ENCODE measurements at regions not wholly inside any gene's neighbourhood (a gene's known extent, or its start where the extent isn't known, plus 50 kb on each side); places are given as distances from the start of the nearest gene placed in this dataset.

DNA sequence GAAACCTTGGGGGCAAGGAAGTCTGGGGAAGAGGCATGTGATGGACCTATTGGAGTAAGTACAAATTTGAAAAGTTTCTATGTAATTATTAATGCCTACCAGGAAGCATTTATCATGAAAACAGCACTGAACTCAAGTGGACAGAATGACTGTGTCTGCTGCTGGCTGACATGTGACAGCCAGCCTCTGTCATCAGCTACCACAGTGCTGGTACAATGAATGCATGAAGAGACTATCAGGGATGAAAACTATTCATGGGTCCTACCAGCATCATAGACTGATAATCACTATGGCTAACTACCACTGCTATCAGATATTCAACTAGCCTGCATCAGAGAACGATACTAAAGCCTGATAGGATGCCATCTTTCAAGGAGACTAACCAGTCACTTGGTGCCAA, 193.5 kb downstream of the RAP2B start:
- H3K36me3 ChIP-seq (replicated peaks; ENCODE audit: low read depth, low read length), result no peaks in the 10 kb centered on the region
- no peak overlapping the region for H3K27ac ChIP-seq (ENCODE audit: low read length)
- H3K79me2 ChIP-seq (ENCODE audit: low read length), result no peaks in the 10 kb centered on the region
- no peaks in the 10 kb centered on the region for H3K4me1 ChIP-seq (ENCODE audit: low read length)
- no peak overlapping the region for H2AFZ ChIP-seq (ENCODE audit: low read depth, low read length)
- H4K20me1 ChIP-seq (ENCODE audit: insufficient read depth, low read length), result no peaks in the 10 kb centered on the region
- no peak overlapping the region for H3K4me3 ChIP-seq (ENCODE audit: low read length)
- no peak for TF ChIP-seq EZH2phosphoT487 (IDR thresholded peaks at IDR 0.05; ENCODE audit: low read depth)
- TF ChIP-seq, protein P1, sequence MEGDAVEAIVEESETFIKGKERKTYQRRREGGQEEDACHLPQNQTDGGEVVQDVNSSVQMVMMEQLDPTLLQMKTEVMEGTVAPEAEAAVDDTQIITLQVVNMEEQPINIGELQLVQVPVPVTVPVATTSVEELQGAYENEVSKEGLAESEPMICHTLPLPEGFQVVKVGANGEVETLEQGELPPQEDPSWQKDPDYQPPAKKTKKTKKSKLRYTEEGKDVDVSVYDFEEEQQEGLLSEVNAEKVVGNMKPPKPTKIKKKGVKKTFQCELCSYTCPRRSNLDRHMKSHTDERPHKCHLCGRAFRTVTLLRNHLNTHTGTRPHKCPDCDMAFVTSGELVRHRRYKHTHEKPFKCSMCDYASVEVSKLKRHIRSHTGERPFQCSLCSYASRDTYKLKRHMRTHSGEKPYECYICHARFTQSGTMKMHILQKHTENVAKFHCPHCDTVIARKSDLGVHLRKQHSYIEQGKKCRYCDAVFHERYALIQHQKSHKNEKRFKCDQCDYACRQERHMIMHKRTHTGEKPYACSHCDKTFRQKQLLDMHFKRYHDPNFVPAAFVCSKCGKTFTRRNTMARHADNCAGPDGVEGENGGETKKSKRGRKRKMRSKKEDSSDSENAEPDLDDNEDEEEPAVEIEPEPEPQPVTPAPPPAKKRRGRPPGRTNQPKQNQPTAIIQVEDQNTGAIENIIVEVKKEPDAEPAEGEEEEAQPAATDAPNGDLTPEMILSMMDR (IDR thresholded peaks at IDR 0.05; ENCODE audit: low read depth, low read length), result no peak
- no peaks in the 10 kb centered on the region for H3K27me3 ChIP-seq (ENCODE audit: low read depth, low read length)
- H3K4me2 ChIP-seq (ENCODE audit: low read length), result no peak overlapping the region
- no peaks in the 10 kb centered on the region for H3K9me3 ChIP-seq (ENCODE audit: insufficient read depth, low read length)
- no peak overlapping the region for H3K9ac ChIP-seq (ENCODE audit: low read length)

DNA sequence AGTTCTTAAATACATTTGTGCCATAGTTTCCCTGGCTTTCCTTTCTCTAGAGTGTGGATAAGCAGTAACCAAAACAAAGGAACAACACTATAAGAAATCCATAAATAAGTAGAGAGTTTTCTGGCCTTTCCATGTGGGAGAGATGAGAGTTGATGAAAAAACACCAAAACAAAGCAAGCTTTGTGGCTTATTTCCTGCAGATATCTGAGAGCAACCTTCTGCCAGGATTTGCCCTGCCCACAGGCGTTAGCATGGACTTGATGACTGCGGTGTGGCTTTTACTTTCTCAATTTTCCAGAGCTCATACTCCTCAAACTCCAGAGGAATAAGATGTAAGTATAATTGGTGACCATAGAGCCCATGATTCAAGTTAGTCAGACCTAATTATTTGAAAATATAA, 194.9 kb downstream of the RAP2B start:
- Histone ChIP-seq H3K27me3 (ENCODE audit: low read depth, low read length) (no peaks in the 10 kb centered on the region), H3K27ac (ENCODE audit: low read length) (no peak overlapping the region), H3K36me3 (replicated peaks; ENCODE audit: low read depth, low read length) (no peaks in the 10 kb centered on the region), H3K4me1 (ENCODE audit: low read length) (no peaks in the 10 kb centered on the region), H3K4me2 (ENCODE audit: low read length) (no peak overlapping the region), H4K20me1 (ENCODE audit: insufficient read depth, low read length) (no peaks in the 10 kb centered on the region), H2AFZ (ENCODE audit: low read depth, low read length) (no peak overlapping the region), H3K9ac (ENCODE audit: low read length) (no peak overlapping the region), H3K4me3 (ENCODE audit: low read length) (no peak overlapping the region), H3K9me3 (ENCODE audit: insufficient read depth, low read length) (no peaks in the 10 kb centered on the region), H3K79me2 (ENCODE audit: low read length) (no peaks in the 10 kb centered on the region)
- no peak for TF ChIP-seq EZH2phosphoT487 (IDR thresholded peaks at IDR 0.05; ENCODE audit: low read depth)
- TF ChIP-seq, protein P1 (IDR thresholded peaks at IDR 0.05; ENCODE audit: low read depth, low read length), result no peak

DNA sequence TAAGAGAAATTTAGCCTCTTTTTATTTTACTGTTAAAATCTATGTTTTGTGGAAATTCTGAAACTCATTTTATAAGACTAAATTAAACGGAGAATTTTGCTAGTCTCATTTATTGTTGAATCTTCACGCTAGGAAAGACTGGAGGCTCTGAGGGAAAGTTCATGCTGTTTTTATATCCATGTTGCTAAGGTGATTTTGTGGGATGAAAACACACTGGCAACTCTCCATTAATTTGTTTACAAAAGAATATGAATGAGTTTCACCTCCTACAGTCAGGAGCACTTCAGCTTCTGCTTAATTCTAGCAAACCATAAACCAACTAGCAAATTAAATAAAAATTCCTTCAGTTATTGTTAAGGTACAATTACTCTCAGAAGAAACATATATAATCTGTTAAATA, 195.4 kb downstream of the RAP2B start:
- Histone ChIP-seq H3K4me3 (ENCODE audit: low read length) (no peak overlapping the region), H3K27me3 (ENCODE audit: low read depth, low read length) (no peaks in the 10 kb centered on the region), H3K9ac (ENCODE audit: low read length) (no peak overlapping the region), H4K20me1 (ENCODE audit: insufficient read depth, low read length) (no peaks in the 10 kb centered on the region), H3K4me2 (ENCODE audit: low read length) (no peak overlapping the region), H2AFZ (ENCODE audit: low read depth, low read length) (no peak overlapping the region), H3K79me2 (ENCODE audit: low read length) (no peaks in the 10 kb centered on the region), H3K36me3 (replicated peaks; ENCODE audit: low read depth, low read length) (no peaks in the 10 kb centered on the region), H3K9me3 (ENCODE audit: insufficient read depth, low read length) (no peaks in the 10 kb centered on the region), H3K4me1 (ENCODE audit: low read length) (no peaks in the 10 kb centered on the region), H3K27ac (ENCODE audit: low read length) (no peak overlapping the region)
- TF ChIP-seq, protein P1 (IDR thresholded peaks at IDR 0.05; ENCODE audit: low read depth, low read length), result no peak
- no peak for TF ChIP-seq EZH2phosphoT487 (IDR thresholded peaks at IDR 0.05; ENCODE audit: low read depth)

DNA sequence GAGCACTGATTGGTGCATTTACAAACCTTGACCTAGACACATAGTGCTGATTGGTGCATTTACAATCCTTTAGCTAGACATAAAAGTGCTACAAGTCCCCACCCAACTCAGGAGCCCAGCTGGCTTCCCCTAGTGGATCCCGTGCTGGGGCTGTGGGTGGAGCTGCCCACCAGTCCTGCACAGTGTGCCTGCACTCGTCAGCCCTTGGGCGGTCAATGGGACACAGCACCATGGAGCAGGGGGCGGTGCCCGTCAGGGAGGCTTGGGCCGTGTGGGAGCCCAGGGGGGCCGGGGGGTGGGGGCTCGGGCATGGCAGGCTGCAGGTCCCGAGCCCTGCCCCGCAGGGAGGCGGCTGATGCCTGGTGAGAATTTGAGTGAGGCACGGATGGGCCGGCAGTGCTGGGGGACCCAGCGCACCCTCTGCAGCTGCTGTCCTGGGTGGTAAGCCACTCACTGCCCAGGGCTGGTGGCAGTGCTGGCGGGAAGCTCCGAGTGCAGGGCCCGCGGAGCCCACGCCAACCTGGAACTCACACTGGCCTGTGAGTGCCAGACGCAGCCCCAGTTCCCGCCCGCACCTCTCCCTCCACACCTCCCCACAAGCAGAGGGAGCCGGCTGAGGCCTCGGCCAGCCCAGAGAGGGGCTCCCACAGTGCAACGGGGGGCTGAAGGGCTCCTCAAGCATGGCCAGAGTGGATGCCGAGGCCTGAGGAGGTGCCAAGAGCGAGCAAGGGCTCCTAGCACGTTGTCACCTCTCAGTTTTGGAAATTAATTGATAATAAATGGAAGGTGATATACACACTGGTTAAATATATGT, 207.7 kb downstream of the RAP2B start:
- H3K4me3 ChIP-seq (ENCODE audit: low read length), result no peak overlapping the region
- no peaks in the 10 kb centered on the region for H3K79me2 ChIP-seq (ENCODE audit: low read length)
- no peaks in the 10 kb centered on the region for H3K36me3 ChIP-seq (replicated peaks; ENCODE audit: low read depth, low read length)
- H3K27me3 ChIP-seq (ENCODE audit: low read depth, low read length), result no peaks in the 10 kb centered on the region
- H3K27ac ChIP-seq (ENCODE audit: low read length), result no peak overlapping the region
- peaks cover 6% of the 10 kb centered on the region; the same call in 1 of the 2 replicates for H3K9me3 ChIP-seq (ENCODE audit: insufficient read depth, low read length)
- no peaks in the 10 kb centered on the region for H4K20me1 ChIP-seq (ENCODE audit: insufficient read depth, low read length)
- no peak for TF ChIP-seq EZH2phosphoT487 (IDR thresholded peaks at IDR 0.05; ENCODE audit: low read depth)
- TF ChIP-seq, protein P1 (IDR thresholded peaks at IDR 0.05; ENCODE audit: low read depth, low read length), result no peak
- H3K4me2 ChIP-seq (ENCODE audit: low read length), result no peak overlapping the region
- H3K4me1 ChIP-seq (ENCODE audit: low read length), result peaks cover 15% of the 10 kb centered on the region
- H2AFZ ChIP-seq (ENCODE audit: low read depth, low read length), result no peak overlapping the region
- no peak overlapping the region for H3K9ac ChIP-seq (ENCODE audit: low read length)
